ENCODE measurements at regions not wholly inside any gene's neighbourhood (a gene's known extent, or its start where the extent isn't known, plus 50 kb on each side); places are given as distances from the start of the nearest gene placed in this dataset.
A peak's percentile ranks its signal among the peaks of the same experiment; 100 is the strongest.

- no peak for DNase-seq
Observed at GRCh38 chr7:109176661-109177060, 607.0 kb downstream of the DNAJB9 start.

- no peak for DNase-seq
Observed at GRCh38 chr7:109178342-109178741, 608.7 kb downstream of the DNAJB9 start.

- no peak for DNase-seq
Observed at GRCh38 chr7:109179601-109180000, 609.9 kb downstream of the DNAJB9 start.

DNA sequence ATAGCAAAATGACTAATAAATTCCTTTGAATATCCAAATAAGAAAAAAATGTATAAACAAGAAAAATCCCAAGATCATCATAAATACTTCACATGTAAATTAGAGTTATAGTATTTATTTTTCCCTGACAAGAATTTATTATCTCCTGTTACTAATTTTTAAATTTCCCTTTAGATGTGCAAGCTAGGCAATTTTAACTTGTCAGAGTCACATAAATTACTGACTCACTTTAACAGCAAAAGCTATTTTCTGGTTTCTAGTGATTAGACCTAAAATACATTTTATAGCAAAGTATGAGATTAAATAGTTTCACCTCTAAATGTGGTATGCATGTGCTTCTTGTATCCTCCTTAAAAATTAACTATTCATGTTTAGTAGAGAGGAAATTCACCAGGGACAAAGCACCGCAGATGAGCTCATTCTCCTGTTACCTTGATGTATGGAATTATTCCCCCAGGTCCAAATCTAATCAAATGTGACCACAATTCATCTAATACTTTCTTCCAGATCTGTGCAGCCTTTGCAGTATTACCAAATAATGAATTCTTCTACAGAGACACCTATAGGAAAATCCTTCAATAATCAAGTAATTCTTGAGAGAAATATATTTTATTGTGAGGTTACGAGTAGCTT, 621.2 kb downstream of the DNAJB9 start:
- no peak for DNase-seq

GRCh38 chr7:109206196-109206595, 636.5 kb downstream of the DNAJB9 start:
- DNase-seq, result no peak

- DNase-seq, result peak; percentile 61
Observed at GRCh38 chr7:109213081-109213480, 643.4 kb downstream of the DNAJB9 start.

DNA sequence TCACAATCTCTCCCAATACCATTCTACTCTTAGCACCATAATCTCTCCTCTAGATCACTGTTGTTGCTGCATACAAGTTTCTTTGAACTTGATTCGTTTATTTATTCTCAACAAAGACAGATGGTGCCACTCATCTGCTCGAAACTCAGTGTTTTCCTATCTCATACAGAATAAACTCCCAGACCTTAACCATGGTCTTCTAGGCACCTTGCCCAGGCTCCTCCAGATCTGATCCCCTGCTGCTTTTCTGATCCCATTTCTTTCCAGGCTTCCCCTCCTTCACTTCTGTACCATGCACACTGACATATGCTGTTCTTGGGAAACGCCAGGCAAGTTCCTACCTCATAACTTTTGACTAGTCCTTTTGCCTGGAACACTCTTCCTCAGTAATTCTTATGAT, 645.7 kb downstream of the DNAJB9 start:
- peak; percentile 92 for DNase-seq

DNA sequence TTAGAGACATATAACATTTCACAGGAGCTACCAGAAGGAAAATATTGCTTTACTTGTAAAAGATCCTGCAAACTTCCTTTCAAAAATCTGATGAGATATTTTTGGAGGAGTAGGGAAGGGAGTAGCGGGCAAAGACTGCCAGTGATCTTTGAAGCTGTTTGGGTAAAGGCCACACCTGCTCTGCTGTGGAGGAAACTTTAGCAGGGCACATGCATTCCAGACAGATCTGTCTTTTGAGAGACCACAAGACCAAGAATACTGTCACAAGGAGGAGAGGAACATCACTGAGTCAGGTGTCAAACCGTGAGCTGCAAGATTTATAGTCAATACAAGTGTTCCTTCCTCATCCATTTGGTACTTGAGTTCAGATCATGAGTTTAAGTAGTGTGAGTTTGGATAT, 654.4 kb downstream of the DNAJB9 start:
- DNase-seq, result no peak

DNA sequence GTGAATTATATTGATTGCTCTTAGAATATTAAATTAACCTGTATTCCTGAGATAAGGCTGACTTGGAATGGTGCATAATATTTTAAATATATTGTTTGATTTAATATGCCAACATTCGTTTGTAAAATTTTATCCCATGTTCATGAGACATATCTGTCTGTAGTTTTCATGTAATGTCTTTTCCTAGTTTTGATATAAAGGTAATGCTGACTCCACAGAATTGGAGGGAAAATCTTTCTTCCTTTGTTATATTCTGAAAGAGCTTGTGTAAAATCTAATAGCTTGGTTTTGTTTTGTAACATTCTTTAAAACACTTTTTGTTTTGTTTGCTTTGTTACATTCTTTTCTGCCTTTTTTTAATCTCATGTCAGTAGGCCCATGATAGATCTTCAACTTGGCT, 657.0 kb downstream of the DNAJB9 start:
- DNase-seq, result no peak

DNA sequence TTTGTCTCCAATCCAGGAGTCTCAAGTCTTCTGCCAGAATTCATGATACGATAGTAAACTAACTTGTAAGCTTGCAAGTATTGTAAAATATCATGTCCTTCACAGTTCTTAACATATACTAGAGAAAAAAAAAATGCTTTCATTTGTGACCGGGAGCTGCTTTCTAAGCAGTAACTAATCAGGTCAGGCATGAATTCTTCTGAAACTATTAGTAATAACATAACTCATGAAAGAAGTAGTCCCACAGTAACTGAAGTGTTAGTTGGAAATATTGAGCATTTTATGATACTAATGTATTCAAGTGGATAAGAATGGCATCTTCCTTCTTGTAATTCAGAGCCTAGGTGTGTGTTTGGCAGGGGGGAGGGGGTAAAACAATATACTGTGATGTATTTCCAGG, 665.6 kb downstream of the DNAJB9 start:
- DNase-seq, result no peak

- DNase-seq, result no peak
Observed at GRCh38 chr7:109246330-109247077, 676.8 kb downstream of the DNAJB9 start.

DNA sequence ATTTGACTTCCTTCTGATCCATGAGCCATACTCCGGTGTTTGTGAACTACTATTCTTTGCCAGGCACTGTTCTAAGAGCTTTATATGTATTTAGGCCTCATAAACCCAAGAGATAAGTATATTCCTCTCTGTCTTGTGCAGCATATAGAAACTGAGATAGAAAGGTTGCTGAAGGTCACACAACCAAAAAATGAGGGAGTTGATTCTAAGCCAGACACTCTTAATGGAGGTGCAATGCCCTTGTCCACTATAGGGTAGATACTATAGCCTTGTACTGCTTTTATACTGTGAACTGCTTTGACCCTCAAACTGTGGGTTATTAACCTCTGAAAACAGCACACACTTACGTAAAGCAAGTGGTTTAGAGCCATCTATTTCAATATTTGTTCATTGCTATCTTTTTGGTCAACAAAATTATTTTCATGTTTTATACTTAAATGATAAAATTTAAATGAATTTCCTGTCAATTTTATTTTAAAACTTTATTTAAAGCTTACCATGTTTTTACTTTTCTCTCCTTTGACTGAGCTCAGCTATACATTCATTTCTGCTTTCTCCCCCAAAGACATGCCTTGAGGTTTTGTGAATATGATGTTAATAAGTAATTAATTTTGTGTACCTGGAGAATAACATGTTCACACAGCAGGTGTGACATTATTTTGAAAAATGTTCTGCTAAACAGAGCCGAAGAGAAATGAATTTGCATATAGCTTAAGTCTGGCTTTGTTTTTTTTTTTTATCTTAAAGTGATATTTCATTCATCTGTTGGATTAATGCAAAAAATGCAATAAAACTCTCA, 687.3 kb downstream of the DNAJB9 start:
- no peak for DNase-seq

DNA sequence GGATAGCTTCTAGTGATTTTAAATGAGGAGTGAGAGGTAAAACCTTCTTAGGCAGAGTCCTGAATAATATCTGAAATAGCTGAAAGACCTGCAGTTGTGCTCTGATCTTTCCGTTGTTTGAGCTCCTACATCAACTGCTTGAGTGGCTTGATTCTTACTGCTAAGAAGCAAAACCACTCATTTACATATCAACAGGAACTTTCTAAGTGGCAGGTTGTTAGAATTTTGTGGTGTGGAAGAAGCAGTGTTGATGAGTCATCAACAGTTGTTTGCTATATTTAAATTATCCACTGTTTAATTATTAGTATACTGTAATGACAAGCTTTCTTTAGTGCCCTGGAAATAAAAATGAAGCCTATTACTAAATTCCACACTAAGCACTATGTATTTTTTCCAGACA, 689.5 kb downstream of the DNAJB9 start:
- no peak for DNase-seq

- no peak for DNase-seq
Observed at GRCh38 chr7:109261781-109262180, 692.1 kb downstream of the DNAJB9 start.

GRCh38 chr7:109266610-109267009, 696.9 kb downstream of the DNAJB9 start:
- no peak for DNase-seq

GRCh38 chr7:109276348-109276747, 706.7 kb downstream of the DNAJB9 start:
- DNase-seq, result no peak

DNA sequence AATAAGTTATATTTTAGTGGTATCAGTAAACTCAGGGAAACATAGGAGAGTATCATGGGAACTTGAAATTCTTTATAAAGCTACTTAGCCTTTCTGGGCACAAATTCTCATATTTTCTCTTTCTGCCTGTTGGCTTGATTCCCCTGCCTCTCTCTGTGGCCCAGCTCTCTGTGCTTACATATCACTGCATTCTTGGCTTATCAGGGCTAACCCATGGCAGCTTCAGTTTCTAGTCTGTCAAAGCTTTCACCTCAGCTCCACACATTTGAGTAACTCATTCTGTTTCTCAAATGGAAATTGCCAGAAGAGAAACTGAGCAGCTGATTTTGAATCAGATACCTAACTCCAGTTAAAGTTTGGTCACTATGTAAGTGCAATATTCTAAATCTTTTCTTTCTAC, 713.1 kb downstream of the DNAJB9 start:
- no peak for DNase-seq

DNA sequence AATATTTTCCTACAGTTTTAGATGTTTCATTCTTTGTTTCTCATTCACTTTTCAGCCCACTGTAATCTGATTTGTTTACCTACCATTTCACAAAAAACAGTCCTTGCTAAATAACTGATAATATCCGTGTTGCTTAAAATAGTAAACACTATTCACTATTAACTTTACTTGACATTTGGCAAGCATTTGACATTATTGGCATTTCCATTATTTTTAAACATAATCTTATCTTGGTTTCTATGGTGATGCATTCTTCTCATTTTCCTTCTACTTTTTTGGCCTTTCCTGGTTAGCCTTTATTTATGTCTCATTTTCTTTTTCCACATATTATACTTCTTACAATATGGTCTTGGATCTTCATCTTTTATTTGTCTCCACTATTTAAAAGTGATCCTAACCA, 715.3 kb downstream of the DNAJB9 start:
- DNase-seq, result no peak

DNA sequence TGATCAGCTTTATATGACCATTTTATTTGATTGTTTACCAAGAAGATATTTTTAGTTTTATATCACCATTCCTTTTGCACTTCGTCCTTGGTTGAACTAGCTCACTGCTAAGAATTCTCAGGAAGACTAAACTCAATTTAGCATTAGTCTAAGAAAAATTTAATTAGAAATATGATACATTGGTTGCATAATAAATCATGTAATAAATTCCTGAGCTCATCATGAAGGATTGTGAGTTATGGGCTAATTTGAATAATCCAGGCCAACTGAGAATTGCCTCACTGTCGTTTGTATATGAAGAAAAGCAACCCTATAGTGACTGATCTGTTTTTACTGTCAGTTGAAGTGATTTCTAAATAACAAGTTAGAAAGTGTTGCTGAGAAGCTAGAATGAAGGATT, 725.5 kb downstream of the DNAJB9 start:
- DNase-seq, result no peak

DNA sequence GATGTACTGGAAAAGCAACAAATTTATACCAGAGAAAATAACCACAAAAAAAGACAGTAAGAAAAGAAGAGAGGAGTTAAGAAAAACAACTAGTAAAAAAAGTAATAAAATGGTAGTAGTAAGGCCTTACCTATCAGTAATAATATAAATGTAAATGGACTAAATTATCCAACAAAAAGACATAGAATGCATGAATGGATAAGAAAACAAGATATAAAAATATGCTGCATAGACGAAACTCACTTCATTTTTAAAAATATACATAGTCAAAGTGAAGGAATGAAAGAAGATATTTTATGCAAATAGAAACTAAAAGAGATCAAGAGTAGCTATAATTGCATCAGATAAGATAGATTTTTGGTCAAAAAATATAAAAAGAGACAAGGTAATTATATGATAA, 739.1 kb downstream of the DNAJB9 start:
- DNase-seq, result no peak

DNA sequence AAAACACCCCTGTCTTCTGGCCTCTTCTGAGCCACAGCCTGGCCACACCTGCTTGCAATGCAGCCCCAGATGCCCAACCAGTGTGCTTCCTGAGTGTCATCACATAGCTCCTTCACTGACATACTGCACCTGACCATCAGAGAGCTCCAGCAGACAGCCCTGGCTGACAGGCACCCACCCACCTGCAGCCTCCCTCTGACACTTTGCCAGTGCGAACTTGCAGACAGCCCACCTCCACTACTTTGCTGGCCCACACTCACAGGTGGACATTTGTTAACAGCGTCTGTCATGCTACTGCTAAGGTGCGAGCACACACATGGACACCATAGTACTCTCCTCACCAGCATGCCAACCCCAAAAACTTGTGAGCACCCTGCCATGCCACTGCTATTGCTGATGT, 740.1 kb downstream of the DNAJB9 start:
- no peak for DNase-seq

DNA sequence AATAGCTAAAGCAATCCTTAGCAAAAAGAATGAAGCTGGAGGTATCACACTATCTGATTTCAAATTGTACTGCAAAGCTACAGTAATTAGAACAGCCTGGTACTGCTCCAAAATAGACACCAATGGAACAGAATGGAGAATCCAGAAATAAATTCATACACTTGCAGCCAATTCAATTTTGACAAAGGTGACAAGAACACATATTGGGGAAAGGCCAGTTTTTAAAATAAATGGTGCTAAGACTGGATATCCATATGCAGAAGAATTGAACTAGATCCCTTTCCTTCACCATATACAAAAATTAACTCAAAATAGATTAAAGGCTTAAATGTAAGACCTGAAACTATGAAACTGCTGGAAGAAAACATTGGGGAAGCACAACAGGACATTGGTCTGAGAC, 748.5 kb downstream of the DNAJB9 start:
- DNase-seq, result no peak

DNA sequence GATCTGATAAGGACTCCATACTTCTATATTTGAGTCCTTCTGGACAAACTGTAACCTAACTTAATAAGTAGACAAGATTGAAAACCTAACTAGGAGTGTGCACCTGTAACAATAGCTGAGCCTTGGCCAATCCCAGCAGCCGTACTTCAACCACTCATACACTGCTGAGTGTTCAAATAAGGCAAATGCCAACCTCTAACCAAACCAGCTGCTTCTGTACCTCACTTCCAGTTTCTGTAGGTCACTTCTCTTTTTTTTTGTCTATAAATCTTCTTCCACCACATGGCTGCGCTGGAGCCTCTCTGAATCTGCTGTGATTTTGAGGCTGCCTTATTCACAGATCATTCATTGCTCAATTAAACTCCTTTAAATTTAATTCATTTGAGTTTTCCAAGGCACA, 753.2 kb downstream of the DNAJB9 start:
- DNase-seq, result no peak

GRCh38 chr7:109331423-109331822, 761.7 kb downstream of the DNAJB9 start:
- DNase-seq, result no peak

Measured in NCI-H446 treated with DMSO at 0.1 percent for 48 hours (cell line).